ENCODE measurements at regions not wholly inside any gene's neighbourhood (a gene's known extent, or its start where the extent isn't known, plus 50 kb on each side); places are given as distances from the start of the nearest gene placed in this dataset.

DNA sequence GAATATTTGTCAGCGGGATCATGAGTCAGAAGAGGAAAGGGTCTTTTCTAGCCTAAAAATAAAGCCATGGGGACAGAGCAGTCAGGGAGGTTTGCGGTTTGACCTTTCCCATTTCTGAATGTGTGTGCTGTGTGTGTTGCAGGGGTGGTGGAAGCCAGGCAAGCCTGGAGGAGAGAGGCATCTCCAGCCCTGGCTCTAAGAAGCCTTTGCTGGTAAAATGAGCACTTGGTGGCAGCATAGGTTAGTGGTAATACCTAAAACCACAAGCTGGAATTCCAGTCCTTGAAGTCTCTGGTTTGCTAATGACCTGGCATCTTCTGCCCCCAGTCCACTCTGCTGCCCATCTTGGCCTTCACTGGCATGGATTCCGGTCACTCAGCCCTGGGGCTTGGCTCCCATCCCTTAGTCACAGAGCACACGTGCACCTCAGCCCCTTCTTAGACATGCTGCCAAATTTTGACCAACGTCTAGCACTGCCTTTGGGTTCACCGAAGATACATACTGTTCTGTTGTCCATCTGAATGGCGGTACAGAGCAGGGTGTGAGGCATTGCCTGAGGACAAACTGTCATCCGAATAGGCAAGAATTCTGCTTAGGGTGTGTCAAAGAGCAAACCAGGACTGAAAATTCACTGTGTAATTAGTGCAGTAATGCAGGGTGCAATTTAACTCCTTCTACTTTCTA, 52.7 kb downstream of the KCNA5 start:
- H2AFZ ChIP-seq (ENCODE audit: low read length), result no peak overlapping the region

GRCh38 chr12:5097786-5098185, 54.1 kb downstream of the KCNA5 start:
- ChIA-PET POLR2A (no interaction called here), CTCF (ENCODE audit: unreplicated experiment) (no interaction called here)
- Histone ChIP-seq H3K36me3 (ENCODE audit: insufficient read depth, low read length) (no peaks in the 10 kb centered on the region), H3K4me1 (ENCODE audit: insufficient read depth, low read length, poor library complexity, severe bottlenecking) (no peaks in the 10 kb centered on the region), H3K27ac (ENCODE audit: low read depth, low read length, poor library complexity, severe bottlenecking) (no peak overlapping the region), H3K9me3 (ENCODE audit: low read length) (no peaks in the 10 kb centered on the region), H3K9me2 (ENCODE audit: insufficient read depth, low read length) (no peaks in the 10 kb centered on the region), H4K20me1 (ENCODE audit: insufficient read depth, low read length) (no peaks in the 10 kb centered on the region), H3K4me3 (ENCODE audit: low read depth, low read length, poor library complexity, severe bottlenecking) (no peak overlapping the region), H2AFZ (ENCODE audit: low read length) (no peak overlapping the region), H3K4me2 (ENCODE audit: low read length) (no peak overlapping the region), H3K79me2 (ENCODE audit: insufficient read depth, low read depth, low read length) (no peaks in the 10 kb centered on the region)
- intact Hi-C loops (cut with micrococcal nuclease; ENCODE audit: unreplicated experiment), result no loop called here
- no TSS peak for BruUV-seq (replicated peaks)
- DNase-seq (ENCODE audit: low spot score), result no peak
- TF ChIP-seq, protein P1, sequence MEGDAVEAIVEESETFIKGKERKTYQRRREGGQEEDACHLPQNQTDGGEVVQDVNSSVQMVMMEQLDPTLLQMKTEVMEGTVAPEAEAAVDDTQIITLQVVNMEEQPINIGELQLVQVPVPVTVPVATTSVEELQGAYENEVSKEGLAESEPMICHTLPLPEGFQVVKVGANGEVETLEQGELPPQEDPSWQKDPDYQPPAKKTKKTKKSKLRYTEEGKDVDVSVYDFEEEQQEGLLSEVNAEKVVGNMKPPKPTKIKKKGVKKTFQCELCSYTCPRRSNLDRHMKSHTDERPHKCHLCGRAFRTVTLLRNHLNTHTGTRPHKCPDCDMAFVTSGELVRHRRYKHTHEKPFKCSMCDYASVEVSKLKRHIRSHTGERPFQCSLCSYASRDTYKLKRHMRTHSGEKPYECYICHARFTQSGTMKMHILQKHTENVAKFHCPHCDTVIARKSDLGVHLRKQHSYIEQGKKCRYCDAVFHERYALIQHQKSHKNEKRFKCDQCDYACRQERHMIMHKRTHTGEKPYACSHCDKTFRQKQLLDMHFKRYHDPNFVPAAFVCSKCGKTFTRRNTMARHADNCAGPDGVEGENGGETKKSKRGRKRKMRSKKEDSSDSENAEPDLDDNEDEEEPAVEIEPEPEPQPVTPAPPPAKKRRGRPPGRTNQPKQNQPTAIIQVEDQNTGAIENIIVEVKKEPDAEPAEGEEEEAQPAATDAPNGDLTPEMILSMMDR (conservative IDR thresholded peaks at IDR 0.05; ENCODE audit: low read length), result no peak
- no peak for TF ChIP-seq EZH2phosphoT487 (IDR thresholded peaks at IDR 0.05; ENCODE audit: borderline replicate concordance, low read depth, low read length)

More for the DNA sequence above, 52.7 kb downstream of the KCNA5 start:
- no peaks in the 10 kb centered on the region for H3K9me2 ChIP-seq (ENCODE audit: insufficient read depth, low read length)
- H3K79me2 ChIP-seq (ENCODE audit: insufficient read depth, low read depth, low read length), result no peaks in the 10 kb centered on the region
- ChIA-PET POLR2A (interaction anchor here (0.6 kb wide), 1 partner anchor 619 kb away, joined by 3 read pairs; no protein-coding TSS in a partner anchor), CTCF (ENCODE audit: unreplicated experiment) (no interaction called here)
- TF ChIP-seq EZH2phosphoT487 (IDR thresholded peaks at IDR 0.05; ENCODE audit: borderline replicate concordance, low read depth, low read length), result no peak
- TF ChIP-seq, protein P1 (conservative IDR thresholded peaks at IDR 0.05; ENCODE audit: low read length), result no peak
- no TSS peak for BruUV-seq (replicated peaks)
- H3K9me3 ChIP-seq (ENCODE audit: low read length), result no peaks in the 10 kb centered on the region
- intact Hi-C loops (cut with micrococcal nuclease; ENCODE audit: unreplicated experiment), result no loop called here
- H3K4me3 ChIP-seq (ENCODE audit: low read depth, low read length, poor library complexity, severe bottlenecking), result no peak overlapping the region
- no peak overlapping the region for H3K27ac ChIP-seq (ENCODE audit: low read depth, low read length, poor library complexity, severe bottlenecking)
- H3K36me3 ChIP-seq (ENCODE audit: insufficient read depth, low read length), result no peaks in the 10 kb centered on the region
- no peaks in the 10 kb centered on the region for H3K4me1 ChIP-seq (ENCODE audit: insufficient read depth, low read length, poor library complexity, severe bottlenecking)
- no peaks in the 10 kb centered on the region for H4K20me1 ChIP-seq (ENCODE audit: insufficient read depth, low read length)
- DNase-seq (ENCODE audit: low spot score), result no peak
- no peak overlapping the region for H3K4me2 ChIP-seq (ENCODE audit: low read length)

DNA sequence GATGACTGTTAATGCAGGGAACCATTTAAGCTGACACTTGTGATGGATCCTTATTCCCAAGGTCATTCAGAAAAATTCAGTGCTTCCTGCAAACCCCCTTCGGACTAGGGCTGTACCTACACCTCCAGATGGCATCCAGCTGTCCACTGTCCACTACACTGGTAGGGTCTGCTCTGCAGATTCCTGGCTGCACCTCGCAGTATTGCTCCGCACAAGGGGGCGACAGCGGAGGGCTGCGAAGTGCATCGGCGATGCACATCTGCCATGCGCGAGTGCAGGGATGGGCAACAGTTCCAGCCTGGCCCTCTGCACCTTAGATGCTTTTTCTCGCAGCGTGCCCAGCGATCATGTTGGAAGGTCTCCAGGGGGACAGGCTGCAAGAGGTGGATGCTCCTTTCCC, 55.5 kb downstream of the KCNA5 start:
- CTCF ChIA-PET (ENCODE audit: unreplicated experiment), result no interaction called here

More for the DNA sequence above, 55.5 kb downstream of the KCNA5 start:
- BruUV-seq (replicated peaks), result no TSS peak
- Histone ChIP-seq H3K4me1 (ENCODE audit: insufficient read depth, low read length, poor library complexity, severe bottlenecking) (no peaks in the 10 kb centered on the region), H3K4me3 (ENCODE audit: low read depth, low read length, poor library complexity, severe bottlenecking) (no peak overlapping the region), H3K36me3 (ENCODE audit: insufficient read depth, low read length) (no peaks in the 10 kb centered on the region), H3K9me2 (ENCODE audit: insufficient read depth, low read length) (no peaks in the 10 kb centered on the region), H2AFZ (ENCODE audit: low read length) (no peak overlapping the region), H3K4me2 (ENCODE audit: low read length) (no peak overlapping the region), H3K9me3 (ENCODE audit: low read length) (no peaks in the 10 kb centered on the region), H3K27ac (ENCODE audit: low read depth, low read length, poor library complexity, severe bottlenecking) (no peak overlapping the region), H4K20me1 (ENCODE audit: insufficient read depth, low read length) (no peaks in the 10 kb centered on the region), H3K79me2 (ENCODE audit: insufficient read depth, low read depth, low read length) (no peaks in the 10 kb centered on the region)
- POLR2A ChIA-PET, result no interaction called here
- TF ChIP-seq EZH2phosphoT487 (IDR thresholded peaks at IDR 0.05; ENCODE audit: borderline replicate concordance, low read depth, low read length), result no peak
- TF ChIP-seq, protein P1 (conservative IDR thresholded peaks at IDR 0.05; ENCODE audit: low read length), result no peak
- intact Hi-C loops (cut with micrococcal nuclease; ENCODE audit: unreplicated experiment), result no loop called here
- no peak for DNase-seq (ENCODE audit: low spot score)

All from OCI-LY7 (cell line).